ENCODE measurements at regions not wholly inside any gene's neighbourhood (a gene's known extent, or its start where the extent isn't known, plus 50 kb on each side); places are given as distances from the start of the nearest gene placed in this dataset.

GRCh38 chr5:167786871-167787578, 504.4 kb upstream of the WWC1 start:
- TF ChIP-seq CTCF (CRISPR knock-in tag; IDR thresholded peaks at IDR 0.05) (no peak), MAFG (CRISPR knock-in tag; IDR thresholded peaks at IDR 0.05) (no peak), MYNN (CRISPR knock-in tag; IDR thresholded peaks at IDR 0.05; ENCODE audit: low read depth) (no peak), EHMT2 (IDR thresholded peaks at IDR 0.05; ENCODE audit: borderline replicate concordance, low read depth, low read length) (no peak)
